Osteoblast (primary cell): ENCODE measurements at regions not wholly inside any gene's neighbourhood (a gene's known extent, or its start where the extent isn't known, plus 50 kb on each side); places are given as distances from the start of the nearest gene placed in this dataset.

Source experiments
- DNase-seq: peaks from one replicate; pipeline ENCODE4 v3.0.0; 2011; ENCODE audit warnings: low spot score, mixed read lengths; ENCODE audit not compliant: insufficient read length; ENCODE audit errors: missing footprints
- H2AFZ ChIP-seq: 2 replicates; pipeline ENCODE4 v1.6.0; 2011; ENCODE audit warnings: mild to moderate bottlenecking, low read length
- H3K27ac ChIP-seq: 2 replicates; pipeline ENCODE4 v1.5.1; 2011; ENCODE audit warnings: mild to moderate bottlenecking, low read depth, low read length, moderate library complexity
- H3K27me3 ChIP-seq: 2 replicates; pipeline ENCODE4 v1.6.0; 2012; ENCODE audit warnings: mild to moderate bottlenecking, control low read depth, inconsistent platforms, low read length, moderate library complexity; ENCODE audit not compliant: insufficient read depth
- H3K36me3 ChIP-seq: 2 replicates; pipeline ENCODE4 v1.5.1; 2011; ENCODE audit warnings: mild to moderate bottlenecking, low read length, control low read depth, moderate library complexity; ENCODE audit not compliant: insufficient read depth
- H3K4me1 ChIP-seq: 2 replicates; pipeline ENCODE4 v1.5.1; 2011; ENCODE audit warnings: mild to moderate bottlenecking, low read length, control low read depth, moderate library complexity; ENCODE audit not compliant: insufficient read depth
- H3K4me2 ChIP-seq: 2 replicates; pipeline ENCODE4 v1.6.0; 2011; ENCODE audit warnings: mild to moderate bottlenecking, low read length; ENCODE audit not compliant: insufficient read depth
- H3K4me3 ChIP-seq: fragments of 200-600 bp; sonication (generic); 3 replicates; pipeline ENCODE4 v1.5.1; 2012; ENCODE audit warnings: mild to moderate bottlenecking, low read length, inconsistent platforms; ENCODE audit not compliant: insufficient read depth
- H3K79me2 ChIP-seq: 2 replicates; pipeline ENCODE4 v1.6.0; 2012; ENCODE audit warnings: mild to moderate bottlenecking, low read length, control low read depth, inconsistent platforms; ENCODE audit not compliant: insufficient read depth
- H3K9me3 ChIP-seq: 2 replicates; pipeline ENCODE4 v1.5.1; 2011; ENCODE audit warnings: low read depth, low read length, control low read depth
- H4K20me1 ChIP-seq: 2 replicates; pipeline ENCODE4 v1.6.0; 2012; ENCODE audit warnings: mild to moderate bottlenecking, low read length, control low read depth; ENCODE audit not compliant: insufficient read depth
- CTCF ChIP-seq: IDR thresholded peaks from 2 replicates; pipeline ENCODE4 v1.5.1; 2011; ENCODE audit warnings: mild to moderate bottlenecking, low read depth, low read length, moderate library complexity; ENCODE audit errors: extremely low read depth

DNA sequence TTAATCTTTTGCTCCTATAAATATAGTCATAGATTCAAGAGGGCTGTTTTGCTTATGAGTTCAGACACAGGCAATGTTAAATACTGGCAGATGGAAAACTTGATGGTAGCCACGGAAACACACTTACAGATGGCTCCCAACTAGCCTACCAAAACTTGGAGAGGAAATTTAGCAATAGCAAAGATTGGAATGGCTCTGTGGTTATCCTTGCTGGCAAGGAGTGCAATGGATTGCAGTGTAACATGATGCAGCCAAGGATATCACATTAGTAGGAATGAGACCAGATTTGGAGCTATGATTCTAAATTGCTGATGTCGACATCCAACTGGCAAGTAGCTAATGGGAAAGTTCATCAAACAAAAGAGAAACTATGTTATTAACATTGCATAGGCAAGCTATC is 791.0 kb upstream of the DIAPH2 start:
- no peak for TF ChIP-seq CTCF
- Histone ChIP-seq H3K4me2 (no peak overlapping the region), H3K9me3 (no peaks in the 10 kb centered on the region), H2AFZ (no peak overlapping the region), H3K4me1 (no peaks in the 10 kb centered on the region), H4K20me1 (no peaks in the 10 kb centered on the region), H3K36me3 (no peaks in the 10 kb centered on the region), H3K27me3 (no peaks in the 10 kb centered on the region), H3K4me3 (no peak overlapping the region), H3K27ac (no peak overlapping the region), H3K79me2 (no peaks in the 10 kb centered on the region)
- DNase-seq, result no peak

GRCh38 chrX:95903490-95903889 is 781.2 kb upstream of the DIAPH2 start:
- H3K36me3 ChIP-seq, result no peaks in the 10 kb centered on the region
- H3K27ac ChIP-seq, result no peak overlapping the region
- H3K4me2 ChIP-seq, result no peak overlapping the region
- H3K4me1 ChIP-seq, result no peaks in the 10 kb centered on the region
- no peak for TF ChIP-seq CTCF
- no peak for DNase-seq
- H3K4me3 ChIP-seq, result no peak overlapping the region
- H3K27me3 ChIP-seq, result no peaks in the 10 kb centered on the region
- H3K79me2 ChIP-seq, result no peaks in the 10 kb centered on the region
- H2AFZ ChIP-seq, result no peak overlapping the region
- no peaks in the 10 kb centered on the region for H4K20me1 ChIP-seq
- no peaks in the 10 kb centered on the region for H3K9me3 ChIP-seq

DNA sequence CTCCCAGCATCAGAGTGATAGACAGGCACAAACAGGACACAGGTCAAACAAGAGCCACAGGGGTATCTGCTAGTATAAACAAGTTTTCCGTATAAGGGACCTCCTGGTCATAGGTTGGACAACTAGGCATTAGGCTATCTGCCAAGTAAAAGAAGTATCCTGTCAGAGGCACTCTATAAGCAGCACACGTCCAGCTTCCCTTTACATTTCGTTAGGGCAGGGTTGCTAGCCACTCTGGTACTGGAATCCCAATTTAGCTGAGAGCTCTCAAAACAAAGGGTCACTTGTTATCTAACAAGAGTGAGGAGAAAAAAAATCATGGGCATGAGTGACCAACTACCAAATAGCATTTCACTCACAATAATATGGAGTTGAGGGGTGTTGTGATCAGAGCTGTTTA is 780.7 kb upstream of the DIAPH2 start:
- Histone ChIP-seq H3K4me3 (no peak overlapping the region), H4K20me1 (no peaks in the 10 kb centered on the region), H3K4me2 (no peak overlapping the region), H3K9me3 (no peaks in the 10 kb centered on the region), H3K36me3 (no peaks in the 10 kb centered on the region), H3K4me1 (no peaks in the 10 kb centered on the region), H3K79me2 (no peaks in the 10 kb centered on the region), H3K27me3 (no peaks in the 10 kb centered on the region), H3K27ac (no peak overlapping the region), H2AFZ (no peak overlapping the region)
- no peak for DNase-seq
- no peak for TF ChIP-seq CTCF

GRCh38 chrX:95907081-95907480 is 777.6 kb upstream of the DIAPH2 start:
- H3K4me1 ChIP-seq, result no peaks in the 10 kb centered on the region
- no peak overlapping the region for H2AFZ ChIP-seq
- no peaks in the 10 kb centered on the region for H3K9me3 ChIP-seq
- TF ChIP-seq CTCF, result no peak
- H3K27ac ChIP-seq, result no peak overlapping the region
- H3K36me3 ChIP-seq, result no peaks in the 10 kb centered on the region
- no peaks in the 10 kb centered on the region for H3K27me3 ChIP-seq
- no peak for DNase-seq
- no peaks in the 10 kb centered on the region for H3K79me2 ChIP-seq
- H4K20me1 ChIP-seq, result no peaks in the 10 kb centered on the region
- H3K4me2 ChIP-seq, result no peak overlapping the region
- no peak overlapping the region for H3K4me3 ChIP-seq
